HCT116 (cell line): ENCODE measurements at regions not wholly inside any gene's neighbourhood (a gene's known extent, or its start where the extent isn't known, plus 50 kb on each side); places are given as distances from the start of the nearest gene placed in this dataset.

Experiments used
- ATAC-seq: fragments of 200-7000 bp; cut with Tn5 transposase; 2 replicates; pipeline ENCODE4 v1.9.1; 2020; ENCODE audit warnings: mild to moderate bottlenecking, moderate library complexity
- BruUV-seq: library from RNA; stranded (reverse); fragments of 400-500 nt; replicated peaks from 2 replicates; lab custom pipeline; 2021; lab: Mats Ljungman, UMichigan
- CTCF ChIA-PET: fragments of 300-600 bp; sonication (Branson Sonifier 250); formaldehyde crosslinking; loops from one replicate; lab custom pipeline; 2021; ENCODE audit warnings: antibody characterized with exemption; lab: Charles Lee
- POLR2A ChIA-PET: fragments of 300-600, 350-600 bp; sonication (Branson Sonifier 250); formaldehyde crosslinking; loops from one replicate; lab custom pipeline; 2021; ENCODE audit warnings: antibody characterized with exemption; lab: Charles Lee
- RAD21 ChIA-PET, 2 experiments: fragments of 300-600 bp; sonication (Branson Sonifier 250); formaldehyde crosslinking; loops; one replicate each; lab custom pipeline; 2023; ENCODE audit warnings: low total read pairs in 2 of 2; ENCODE audit not compliant: uncharacterized antibody in 2 of 2, unreplicated experiment in 2 of 2, low non-redundant PET in 1 of 2; lab: Charles Lee
- DNase-seq: peaks from one replicate; pipeline ENCODE4 v3.0.0-alpha.2; 2010; ENCODE audit warnings: low read depth, low spot score
- H2AFZ ChIP-seq: fragments of 200-600 bp; shearing (Covaris generic), sonication (generic); 2 replicates; pipeline ENCODE4 v1.6.1; 2017; ENCODE audit warnings: low read depth, mixed run types, mixed read lengths, antibody characterized with exemption, low read length; ENCODE audit not compliant: poor library complexity, severe bottlenecking
- H3K27ac ChIP-seq: 2 replicates; pipeline ENCODE4 v1.5.1; 2012; ENCODE audit warnings: low read depth, low read length
- H3K27me3 ChIP-seq: fragments of 200-600 bp; sonication (generic); 2 replicates; pipeline ENCODE4 v1.6.1; 2016; ENCODE audit warnings: mixed run types, low read length, mixed read lengths; ENCODE audit not compliant: insufficient read depth
- H3K36me3 ChIP-seq, 2 experiments: fragments of 200-500 bp in 1 of 2; fragments of 200-600 bp in 1 of 2; sonication (Bioruptor generic) in 1 of 2; sonication (generic) in 1 of 2; 2 replicates each; pipeline versions ENCODE4 v1.5.1 to v1.6.1; 2014 to 2016; ENCODE audit warnings: low read length in 2 of 2, inconsistent platforms in 1 of 2, mixed read lengths in 1 of 2, mixed run types in 1 of 2; ENCODE audit not compliant: insufficient read depth in 2 of 2, control insufficient read depth in 1 of 2
- H3K4me1 ChIP-seq, 2 experiments: fragments of 200-600 bp in 1 of 2; sonication (generic) in 1 of 2; 2 replicates each; pipeline versions ENCODE4 v1.5.1 to v1.6.1; 2012 to 2017; ENCODE audit warnings: low read length in 2 of 2, inconsistent platforms in 1 of 2, mild to moderate bottlenecking in 1 of 2, mixed read lengths in 1 of 2, mixed run types in 1 of 2, moderate library complexity in 1 of 2; ENCODE audit not compliant: insufficient read depth in 2 of 2, control insufficient read depth in 1 of 2
- H3K4me2 ChIP-seq: fragments of 200-600 bp; sonication (generic); 2 replicates; pipeline ENCODE4 v1.6.1; 2017; ENCODE audit warnings: mixed run types, low read length, mixed read lengths
- H3K4me3 ChIP-seq, 2 experiments: fragments of 200-600 bp in 1 of 2; sonication (generic) in 1 of 2; replicated peaks in 1 of 2; 2 replicates each; pipeline ENCODE4 v1.5.1; 2011 to 2016; ENCODE audit warnings: low read length in 2 of 2, control low read depth in 1 of 2, low read depth in 1 of 2, mild to moderate bottlenecking in 1 of 2, mixed read lengths in 1 of 2, mixed run types in 1 of 2
- H3K79me2 ChIP-seq: fragments of 200-600 bp; sonication (generic); 2 replicates; pipeline ENCODE4 v1.6.1; 2017; ENCODE audit warnings: mild to moderate bottlenecking, mixed run types, low read length, moderate library complexity, mixed read lengths; ENCODE audit not compliant: insufficient read depth
- H3K9ac ChIP-seq: fragments of 200-600 bp; sonication (generic); 2 replicates; pipeline ENCODE4 v1.6.1; 2016; ENCODE audit warnings: low read length, mixed read lengths
- H3K9me2 ChIP-seq: fragments of 200-600 bp; sonication (generic), shearing (Covaris generic); 2 replicates; pipeline ENCODE4 v1.6.1; 2017; ENCODE audit warnings: mixed run types, mild to moderate bottlenecking, moderate library complexity; ENCODE audit not compliant: insufficient read depth
- H3K9me3 ChIP-seq, 2 experiments: fragments of 200-500 bp in 1 of 2; fragments of 200-600 bp in 1 of 2; sonication (Bioruptor generic) in 1 of 2; sonication (generic) in 1 of 2; 2 replicates each; pipeline ENCODE4 v1.6.1; 2014 to 2017; ENCODE audit warnings: low read length in 2 of 2, mixed read lengths in 2 of 2, inconsistent platforms in 1 of 2, low read depth in 1 of 2, mild to moderate bottlenecking in 1 of 2, mixed run types in 1 of 2, moderate library complexity in 1 of 2; ENCODE audit not compliant: control insufficient read depth in 1 of 2, insufficient read depth in 1 of 2
- H4K20me1 ChIP-seq: fragments of 200-600 bp; sonication (generic), shearing (Covaris generic); 2 replicates; pipeline ENCODE4 v1.6.1; 2017; ENCODE audit warnings: mixed run types, mild to moderate bottlenecking, moderate library complexity; ENCODE audit not compliant: insufficient read depth
- CBX3 ChIP-seq: IDR thresholded peaks from 2 replicates; pipeline ENCODE4 v1.6.1; 2012; ENCODE audit warnings: low read depth
- CTCF ChIP-seq, 3 experiments: fragments of 200-600 bp in 1 of 3; sonication (generic) in 1 of 3; IDR thresholded peaks in 2 of 3; conservative IDR thresholded peaks in 1 of 3; 2 replicates each; pipeline ENCODE4 v1.5.1; 2012 to 2017; ENCODE audit warnings: low read depth in 2 of 3, low read length in 2 of 3, antibody characterized with exemption in 1 of 3, borderline replicate concordance in 1 of 3, control low read depth in 1 of 3, mild to moderate bottlenecking in 1 of 3, mixed read lengths in 1 of 3, mixed run types in 1 of 3, moderate library complexity in 1 of 3; ENCODE audit not compliant: insufficient read depth in 1 of 3
- ELF1 ChIP-seq: IDR thresholded peaks from 2 replicates; pipeline ENCODE4 v1.6.1; 2012; ENCODE audit warnings: low read depth, borderline replicate concordance
- EZH2phosphoT487 ChIP-seq: fragments of 200-600 bp; IDR thresholded peaks from 2 replicates; pipeline ENCODE4 v1.6.1; 2018; ENCODE audit warnings: antibody characterized with exemption, borderline replicate concordance
- FOSL1 ChIP-seq: IDR thresholded peaks from 2 replicates; pipeline ENCODE4 v1.6.1; 2012; ENCODE audit warnings: low read depth
- POLR2AphosphoS5 ChIP-seq: IDR thresholded peaks from 2 replicates; pipeline ENCODE4 v1.6.1; 2011; ENCODE audit warnings: mild to moderate bottlenecking, low read depth, low read length, moderate library complexity
- SIN3A ChIP-seq: IDR thresholded peaks from 2 replicates; pipeline ENCODE4 v1.6.1; 2012; ENCODE audit warnings: low read depth
- SP1 ChIP-seq: IDR thresholded peaks from 2 replicates; pipeline ENCODE4 v1.6.1; 2012; ENCODE audit warnings: low read depth
- TCF7L2 ChIP-seq: IDR thresholded peaks from 2 replicates; pipeline ENCODE4 v1.7.0; 2011; ENCODE audit warnings: borderline replicate concordance, inconsistent platforms; ENCODE audit not compliant: insufficient read depth, insufficient read length; ENCODE audit errors: extremely low read depth
- ZFX ChIP-seq: fragments of 450-650 bp; IDR thresholded peaks from 2 replicates; pipeline ENCODE4 v1.6.1; 2017
- ZNF274 ChIP-seq: fragments of 200-500 bp; sonication (Bioruptor generic); IDR thresholded peaks from 2 replicates; pipeline ENCODE4 v1.6.1; 2014; ENCODE audit warnings: mild to moderate bottlenecking, low read depth, low read length, inconsistent platforms
- intact Hi-C: fragments of 100-400 bp; cut with micrococcal nuclease; formaldehyde crosslinking; loops from 2 replicates; pipeline ENCODE4 v1.10.0; 2022

- Histone ChIP-seq H3K9me3 (peaks cover 19 to 30% of the 10 kb centered on the region in 2 experiments; a peak in 2 of 4 replicates), H3K4me1 (no peaks in the 10 kb centered on the region), H3K36me3 (no peaks in the 10 kb centered on the region), H3K9me2 (no peaks in the 10 kb centered on the region), H3K79me2 (no peaks in the 10 kb centered on the region), H3K9ac (no peak overlapping the region), H3K4me3 (no peak overlapping the region), H3K27ac (no peak overlapping the region), H2AFZ (no peak overlapping the region), H4K20me1 (no peaks in the 10 kb centered on the region), H3K4me2 (no peak overlapping the region)
- POLR2A ChIA-PET = no interaction called here
- CTCF ChIA-PET = no interaction called here
- ATAC-seq (no peak), DNase-seq (no peak)
- intact Hi-C loops = no loop called here
- TF ChIP-seq CBX3 = no peak
- TF ChIP-seq SP1 = no peak
- TF ChIP-seq TCF7L2 = no peak
- no peak for TF ChIP-seq ELF1
- no peak for TF ChIP-seq ZNF274
- TF ChIP-seq ZFX = no peak
- no peak for TF ChIP-seq CTCF (IDR thresholded peaks at IDR 0.05 in 2 of 3, conservative IDR thresholded peaks at IDR 0.05 in 1 of 3; ENCODE audit: borderline replicate concordance in 1 of 3, insufficient read depth in 1 of 3, low read depth in 2 of 3, low read length in 2 of 3)
- no peak for TF ChIP-seq POLR2AphosphoS5
- TF ChIP-seq, all 23 proteins: peak for 0
- RAD21 ChIA-PET = no interaction called here
- no peaks in the 10 kb centered on the region for H3K27me3 ChIP-seq
- BruUV-seq = no TSS peak
Observed at GRCh38 chr18:67583621-67584020, 67.1 kb upstream of the DSEL start.

- H3K9me3 ChIP-seq = peaks cover 18 to 30% of the 10 kb centered on the region in 2 experiments; a peak in 2 of 4 replicates
- H3K27ac ChIP-seq = no peak overlapping the region
- H3K36me3 ChIP-seq = no peaks in the 10 kb centered on the region
- RAD21 ChIA-PET = no interaction called here
- no peak overlapping the region for H3K4me3 ChIP-seq
- H2AFZ ChIP-seq = no peak overlapping the region
- POLR2A ChIA-PET = no interaction called here
- DNase-seq = no peak
- no peaks in the 10 kb centered on the region for H3K79me2 ChIP-seq
- no TSS peak for BruUV-seq
- no peak overlapping the region for H3K9ac ChIP-seq
- CTCF ChIA-PET = no interaction called here
- H3K4me1 ChIP-seq = no peaks in the 10 kb centered on the region
- no peak overlapping the region for H3K4me2 ChIP-seq
- intact Hi-C loops = no loop called here
- ATAC-seq = no peak
- no peak for TF ChIP-seq SIN3A
- TF ChIP-seq ELF1 = no peak
- TF ChIP-seq POLR2AphosphoS5 = no peak
- no peak for TF ChIP-seq FOSL1
- TF ChIP-seq EZH2phosphoT487 = no peak
- no peak for TF ChIP-seq ZNF274
- H3K27me3 ChIP-seq = no peaks in the 10 kb centered on the region
- H3K9me2 ChIP-seq = no peaks in the 10 kb centered on the region
- no peaks in the 10 kb centered on the region for H4K20me1 ChIP-seq
Observed at GRCh38 chr18:67582488-67582887, 66.0 kb upstream of the DSEL start.
